ENCODE measurements at regions not wholly inside any gene's neighbourhood (a gene's known extent, or its start where the extent isn't known, plus 50 kb on each side); places are given as distances from the start of the nearest gene placed in this dataset.

DNA sequence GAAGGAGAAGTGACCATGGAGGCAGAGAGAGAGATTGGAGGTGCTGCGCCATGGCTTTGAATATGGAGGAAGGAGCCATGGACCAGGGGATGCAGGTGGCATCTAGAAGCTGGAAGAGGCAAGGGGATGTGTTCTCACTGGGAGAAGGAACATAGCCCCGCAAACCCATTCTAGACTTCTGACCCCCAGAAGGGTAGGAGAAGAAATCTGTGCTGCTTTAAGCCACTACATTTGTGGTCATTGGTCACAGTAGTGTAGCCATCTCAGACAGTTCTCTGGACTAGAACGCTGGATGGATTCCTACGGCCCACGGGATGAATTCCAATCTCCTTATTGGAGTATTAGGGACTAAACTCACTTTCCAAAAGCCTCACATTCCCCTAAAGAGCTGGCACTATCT is 67.8 kb downstream of the PTGR3 start:
- TF ChIP-seq POLR2A (IDR thresholded peaks at IDR 0.05; ENCODE audit: low read depth, low read length) (no peak), RAD21 (IDR thresholded peaks at IDR 0.05; ENCODE audit: low read length) (no peak)
- TF ChIP-seq, protein P1, sequence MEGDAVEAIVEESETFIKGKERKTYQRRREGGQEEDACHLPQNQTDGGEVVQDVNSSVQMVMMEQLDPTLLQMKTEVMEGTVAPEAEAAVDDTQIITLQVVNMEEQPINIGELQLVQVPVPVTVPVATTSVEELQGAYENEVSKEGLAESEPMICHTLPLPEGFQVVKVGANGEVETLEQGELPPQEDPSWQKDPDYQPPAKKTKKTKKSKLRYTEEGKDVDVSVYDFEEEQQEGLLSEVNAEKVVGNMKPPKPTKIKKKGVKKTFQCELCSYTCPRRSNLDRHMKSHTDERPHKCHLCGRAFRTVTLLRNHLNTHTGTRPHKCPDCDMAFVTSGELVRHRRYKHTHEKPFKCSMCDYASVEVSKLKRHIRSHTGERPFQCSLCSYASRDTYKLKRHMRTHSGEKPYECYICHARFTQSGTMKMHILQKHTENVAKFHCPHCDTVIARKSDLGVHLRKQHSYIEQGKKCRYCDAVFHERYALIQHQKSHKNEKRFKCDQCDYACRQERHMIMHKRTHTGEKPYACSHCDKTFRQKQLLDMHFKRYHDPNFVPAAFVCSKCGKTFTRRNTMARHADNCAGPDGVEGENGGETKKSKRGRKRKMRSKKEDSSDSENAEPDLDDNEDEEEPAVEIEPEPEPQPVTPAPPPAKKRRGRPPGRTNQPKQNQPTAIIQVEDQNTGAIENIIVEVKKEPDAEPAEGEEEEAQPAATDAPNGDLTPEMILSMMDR (conservative IDR thresholded peaks at IDR 0.05; ENCODE audit: low read depth, low read length) = no peak

Data from IMR-90 (cell line).